ENCODE measurements at regions not wholly inside any gene's neighbourhood (a gene's known extent, or its start where the extent isn't known, plus 50 kb on each side); places are given as distances from the start of the nearest gene placed in this dataset. TPM values are rescaled to one million over a fixed set of nuclear protein-coding genes. Genes with fewer than 3 reads are reported as not detected.

DNA sequence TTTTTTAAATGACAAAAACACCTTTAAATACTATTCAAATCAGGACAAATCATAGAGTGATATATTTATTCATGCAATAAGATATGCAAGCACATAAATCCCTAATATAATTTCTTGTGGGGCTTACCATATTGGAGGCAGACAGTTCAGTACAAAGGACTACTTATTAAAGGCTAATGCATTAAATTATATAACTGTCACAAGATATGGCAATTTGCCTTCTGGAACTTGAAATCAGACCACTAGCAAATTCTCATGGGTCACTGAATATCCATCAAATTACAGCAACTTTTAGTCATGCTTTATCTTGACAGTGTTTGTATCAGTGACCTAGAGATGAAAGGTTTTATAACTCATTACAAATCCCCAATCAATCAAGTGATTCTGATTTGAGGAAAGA is 54.1 kb upstream of the NCAM2 start:
- peaks cover 0 to under 1% (median 0%) of the 10 kb centered on the region in 5 donors for H3K36me3 Mint-ChIP-seq
- POLR2A ChIA-PET = no interaction called here
- H3K9me3 Mint-ChIP-seq = peaks cover 0 to 5% (median 0%) of the 10 kb centered on the region in 11 donors
- no peak overlapping the region for H3K4me3 Mint-ChIP-seq
- CTCF ChIA-PET = no interaction called here
- no peaks in the 10 kb centered on the region for H3K4me1 ChIP-seq (ENCODE audit: control insufficient read depth in 2 of 2, insufficient read depth in 2 of 2, low read length in 2 of 2)
- H3K4me3 ChIP-seq (ENCODE audit: low read length) = no peak overlapping the region
- no peaks in the 10 kb centered on the region for H3K27me3 ChIP-seq (ENCODE audit: control insufficient read depth in 2 of 2, insufficient read depth in 2 of 2, low read length in 2 of 2)
- H3K4me1 Mint-ChIP-seq = no peaks in the 10 kb centered on the region
- H3K36me3 ChIP-seq (ENCODE audit: control insufficient read depth in 2 of 3, insufficient read depth in 3 of 3, low read length in 3 of 3) = no peaks in the 10 kb centered on the region
- H3K27ac Mint-ChIP-seq = no peak overlapping the region
- intact Hi-C loops (cut with micrococcal nuclease) = no loop called here
- ATAC-seq (no peak), DNase-seq (no peak)
- H3K27ac ChIP-seq (ENCODE audit: low read depth, low read length) = no peak overlapping the region
- H3K9me3 ChIP-seq (ENCODE audit: control insufficient read depth in 2 of 3, low read length in 3 of 3) = no peaks in the 10 kb centered on the region
- H3K27me3 Mint-ChIP-seq = no peaks in the 10 kb centered on the region

DNA sequence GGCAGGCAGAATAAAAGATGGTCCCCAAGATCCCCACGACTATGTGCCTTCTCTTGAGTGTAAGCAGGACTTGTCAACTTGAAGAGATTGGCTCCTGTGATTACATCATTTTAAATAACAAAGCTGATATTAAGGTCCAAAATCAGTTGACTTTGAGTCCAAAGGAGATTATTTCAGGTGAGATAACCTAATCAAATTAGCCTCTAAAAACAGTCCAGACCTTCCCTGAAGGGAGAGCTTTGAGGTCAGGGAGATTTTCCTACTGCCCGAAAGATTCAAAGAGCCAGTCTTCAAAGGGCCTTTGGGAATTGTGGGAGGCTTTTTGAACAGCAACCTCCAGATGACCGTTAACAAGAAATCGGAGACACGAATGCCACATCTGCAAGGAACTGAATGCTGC is 51.5 kb upstream of the NCAM2 start:
- peaks cover 0 to 5% (median 0%) of the 10 kb centered on the region in 11 donors for H3K9me3 Mint-ChIP-seq
- ATAC-seq (no peak), DNase-seq (no peak)
- H3K27me3 Mint-ChIP-seq = no peaks in the 10 kb centered on the region
- no peaks in the 10 kb centered on the region for H3K36me3 Mint-ChIP-seq
- intact Hi-C loops (cut with micrococcal nuclease) = no loop called here
- Histone ChIP-seq H3K4me3 (ENCODE audit: low read length) (no peak overlapping the region), H3K4me1 (ENCODE audit: control insufficient read depth in 2 of 2, insufficient read depth in 2 of 2, low read length in 2 of 2) (no peaks in the 10 kb centered on the region), H3K9me3 (ENCODE audit: control insufficient read depth in 2 of 3, low read length in 3 of 3) (no peaks in the 10 kb centered on the region), H3K36me3 (ENCODE audit: control insufficient read depth in 2 of 3, insufficient read depth in 3 of 3, low read length in 3 of 3) (no peaks in the 10 kb centered on the region), H3K27me3 (ENCODE audit: control insufficient read depth in 2 of 2, insufficient read depth in 2 of 2, low read length in 2 of 2) (no peaks in the 10 kb centered on the region), H3K27ac (ENCODE audit: low read depth, low read length) (no peak overlapping the region)
- no peaks in the 10 kb centered on the region for H3K4me1 Mint-ChIP-seq
- CTCF ChIA-PET = no interaction called here
- no peak overlapping the region for H3K27ac Mint-ChIP-seq
- POLR2A ChIA-PET = no interaction called here
- H3K4me3 Mint-ChIP-seq = no peak overlapping the region

Small RNA genes in the stretch of these regions (microRNA-seq; reads per million reads assigned to microRNA genes)
- gene MIR548X (ENCODE audit: borderline microRNAs expressed) = not detected
